ENCODE measurements at regions not wholly inside any gene's neighbourhood (a gene's known extent, or its start where the extent isn't known, plus 50 kb on each side); places are given as distances from the start of the nearest gene placed in this dataset.

DNA sequence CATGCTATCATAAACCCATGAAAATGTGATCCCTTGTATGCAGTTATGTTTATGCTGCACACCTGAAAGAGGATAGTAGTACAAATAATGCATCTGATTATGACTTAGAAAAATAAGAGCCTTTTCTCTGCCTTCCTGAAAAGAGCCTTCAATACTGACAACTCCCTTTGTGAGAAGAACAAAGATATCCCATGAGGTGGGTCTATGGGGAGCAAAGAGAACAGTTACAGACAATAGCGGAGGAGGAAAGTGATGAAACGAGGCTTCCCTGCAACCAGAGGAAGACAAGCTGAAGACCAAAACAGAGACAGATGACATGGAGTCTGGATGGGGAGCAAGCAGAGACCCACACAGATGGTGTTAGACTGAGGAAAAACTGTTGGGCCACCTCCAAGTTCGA lies 598.3 kb upstream of the PLXNA2 start:
- DNase-seq (ENCODE audit: low read depth in 2 of 2), result no peak

DNA sequence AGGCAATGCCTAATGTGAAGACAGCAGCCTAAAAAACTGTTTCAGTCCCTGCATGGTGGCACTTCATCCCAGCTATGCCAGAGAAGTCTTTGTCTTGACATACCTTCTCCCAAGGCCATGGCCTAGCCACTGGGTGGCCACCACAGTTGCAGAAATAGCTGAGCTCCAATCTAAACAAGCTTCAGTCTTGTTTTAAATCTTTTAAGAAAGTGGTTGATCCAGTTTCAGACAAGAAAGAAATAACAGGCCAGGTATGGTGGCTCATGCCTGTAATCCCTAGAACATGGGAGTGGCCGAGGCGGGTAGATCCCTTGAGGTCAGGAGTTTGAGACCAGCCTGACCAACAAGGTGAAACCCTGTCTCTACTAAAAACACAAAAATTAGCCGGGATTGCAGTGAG lies 600.0 kb upstream of the PLXNA2 start:
- DNase-seq (ENCODE audit: low read depth in 2 of 2), result no peak

DNA sequence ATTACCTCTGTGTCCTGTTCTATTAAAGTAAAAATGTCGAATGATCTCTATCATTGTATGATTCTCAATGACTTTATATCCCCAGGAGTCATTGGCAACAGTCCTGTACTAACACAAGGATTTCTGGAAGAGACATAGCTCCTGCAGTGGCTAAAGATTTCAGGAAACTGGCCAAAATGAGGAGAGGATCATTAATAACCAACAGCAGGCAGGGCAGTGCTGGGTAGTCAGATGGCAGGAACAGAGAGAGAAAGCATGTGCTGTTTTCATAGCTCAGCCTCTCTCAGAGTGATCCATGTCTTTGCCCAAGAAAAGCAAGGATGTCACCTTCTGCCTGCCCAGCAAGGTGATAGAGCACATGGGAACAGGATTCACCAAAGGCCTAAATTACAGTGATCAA lies 604.7 kb upstream of the PLXNA2 start:
- no peak for DNase-seq (ENCODE audit: low read depth in 2 of 2)

DNA sequence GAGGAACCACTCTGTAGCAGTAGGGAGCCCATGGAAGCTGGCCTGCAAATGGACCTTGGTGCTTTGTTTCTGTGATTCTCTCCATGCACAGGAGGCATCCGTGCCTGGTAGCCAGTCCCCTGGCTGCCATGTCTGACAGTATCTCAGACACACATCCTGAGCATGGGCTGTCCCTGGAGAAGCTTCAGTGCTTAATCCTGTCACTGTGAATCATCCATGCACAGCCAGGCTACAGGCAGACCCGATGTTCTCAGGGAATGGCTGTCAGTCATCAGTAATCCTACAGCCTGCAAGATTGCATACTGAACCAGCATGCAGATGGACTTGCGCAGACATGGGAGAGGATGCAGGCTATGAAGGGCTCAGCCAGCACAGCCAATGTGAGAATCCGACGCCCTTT lies 606.3 kb upstream of the PLXNA2 start:
- no peak for DNase-seq (ENCODE audit: low read depth in 2 of 2)

DNA sequence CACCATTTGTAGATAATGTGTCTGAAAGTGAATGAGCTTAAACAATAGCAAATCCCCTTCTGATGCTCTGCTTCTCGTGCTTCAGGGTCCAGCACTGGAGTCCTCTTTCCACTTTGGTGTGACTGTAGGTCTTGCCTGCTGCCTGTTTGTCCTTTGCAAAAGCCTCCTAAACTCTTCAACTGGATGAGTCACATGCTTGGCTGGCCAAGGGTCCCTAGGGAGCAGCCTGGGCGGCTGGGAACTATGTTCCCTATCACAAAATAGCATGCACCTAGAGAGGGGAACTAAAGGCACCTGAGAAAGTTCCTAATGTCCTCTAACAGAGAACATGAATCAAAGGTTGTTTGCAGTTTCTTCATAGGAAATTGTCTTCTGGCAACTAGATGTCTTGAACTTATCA lies 607.2 kb upstream of the PLXNA2 start:
- DNase-seq (ENCODE audit: low read depth in 2 of 2), result no peak

DNA sequence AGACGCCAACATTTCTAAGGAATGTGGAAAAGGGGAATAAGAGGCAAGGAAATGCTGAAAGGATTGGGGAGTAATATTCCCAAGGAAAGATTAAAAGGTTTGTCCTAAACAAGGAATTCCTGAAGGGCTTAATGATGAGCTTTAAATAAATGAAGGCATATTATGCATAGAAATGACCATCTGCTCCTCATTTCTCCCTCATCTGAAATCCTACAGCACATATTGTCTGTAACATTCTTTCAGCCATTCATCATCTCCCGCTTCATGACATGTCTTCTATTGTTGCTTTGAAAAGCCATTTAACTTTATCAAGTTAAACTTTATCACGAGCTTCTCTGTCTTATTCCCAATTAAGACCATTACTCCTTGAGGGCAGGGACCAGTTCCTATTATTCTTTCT lies 608.7 kb upstream of the PLXNA2 start:
- no peak for DNase-seq (ENCODE audit: low read depth in 2 of 2)

DNA sequence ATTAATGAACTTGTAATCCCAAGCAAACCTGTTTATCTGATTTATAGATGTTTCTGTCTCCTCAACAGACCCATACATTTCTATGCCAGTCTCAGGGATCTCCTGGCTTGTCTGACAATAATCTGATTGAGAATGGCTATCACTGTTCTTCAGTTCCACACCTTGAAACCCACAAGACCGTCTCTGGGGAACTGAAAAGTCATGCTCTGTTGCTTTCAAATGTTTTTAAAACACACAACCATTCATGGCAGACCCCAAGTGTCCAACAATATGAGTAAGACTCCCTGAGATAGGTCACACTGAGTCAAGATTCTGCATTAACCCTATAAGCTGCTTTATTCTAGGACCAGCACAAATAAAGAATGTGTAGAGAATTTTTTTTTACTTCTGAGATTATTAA lies 611.2 kb upstream of the PLXNA2 start:
- DNase-seq (ENCODE audit: low read depth in 2 of 2), result no peak

DNA sequence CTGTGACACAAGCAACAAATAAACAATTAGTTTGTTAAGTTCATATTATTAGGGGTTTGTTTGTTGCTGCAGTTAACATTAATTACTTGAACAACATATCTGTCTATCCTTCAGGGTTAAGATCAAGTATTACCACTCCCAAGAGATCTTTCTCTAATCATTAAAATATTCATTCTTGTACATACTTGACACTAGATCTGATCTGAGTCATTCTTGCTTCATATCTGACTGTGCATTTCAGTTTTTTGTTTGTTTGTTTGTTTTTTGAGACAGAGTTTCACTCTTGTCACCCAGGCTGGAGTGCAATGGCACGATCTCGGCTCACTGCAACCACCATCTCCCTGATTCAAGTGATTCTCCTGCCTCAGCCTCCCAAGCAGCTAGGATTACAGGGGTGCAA lies 613.3 kb upstream of the PLXNA2 start:
- DNase-seq (ENCODE audit: low read depth in 2 of 2), result no peak

DNA sequence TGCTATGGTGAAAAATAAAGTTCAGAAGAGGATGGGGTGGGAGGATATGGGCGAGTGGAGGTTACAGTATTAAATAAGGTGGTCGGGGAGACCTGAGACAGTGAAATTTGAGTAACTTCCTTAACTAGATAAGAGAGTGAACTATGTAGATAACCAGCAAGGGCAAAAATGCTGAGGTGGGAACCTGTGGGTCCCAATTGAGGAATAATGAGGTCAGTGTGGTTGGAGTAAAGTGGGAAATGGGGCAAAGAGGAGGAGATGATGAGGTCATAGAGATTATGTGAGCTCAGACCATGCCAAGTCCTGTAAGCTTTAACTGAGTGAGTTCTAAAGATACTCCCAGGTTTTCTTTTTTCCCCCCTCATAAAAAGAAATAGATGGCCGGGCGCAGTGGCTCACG lies 614.6 kb upstream of the PLXNA2 start:
- no peak for DNase-seq (ENCODE audit: low read depth in 2 of 2)

DNA sequence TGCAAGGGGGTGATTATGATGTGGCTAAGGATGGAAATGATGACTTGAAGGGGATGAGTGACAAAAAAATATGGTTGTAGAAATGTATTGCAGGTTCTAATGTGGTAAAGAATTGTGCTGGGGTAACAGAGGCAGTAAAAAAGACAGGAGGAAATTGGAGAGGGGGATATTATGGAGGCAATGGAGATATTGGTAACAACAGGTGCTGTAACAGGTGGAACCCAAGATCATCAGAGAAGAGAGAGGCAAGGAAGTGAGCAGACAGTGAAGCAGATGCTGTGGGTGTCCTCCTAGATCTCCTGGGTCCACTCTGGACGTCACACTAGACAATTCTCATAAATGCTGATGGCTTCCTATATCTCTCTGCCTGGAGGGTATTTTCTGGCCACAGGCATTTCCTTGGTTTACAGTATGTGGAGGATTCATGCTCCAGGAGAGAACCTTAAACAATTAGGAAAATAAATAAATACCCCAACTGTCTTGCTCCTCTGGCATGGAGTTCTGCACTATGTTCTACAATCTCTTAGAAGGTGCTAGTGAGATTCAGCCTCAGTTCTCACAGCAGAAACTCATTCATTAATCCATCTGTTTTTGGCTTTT lies 620.3 kb upstream of the PLXNA2 start:
- DNase-seq (ENCODE audit: low read depth in 2 of 2), result no peak

DNA sequence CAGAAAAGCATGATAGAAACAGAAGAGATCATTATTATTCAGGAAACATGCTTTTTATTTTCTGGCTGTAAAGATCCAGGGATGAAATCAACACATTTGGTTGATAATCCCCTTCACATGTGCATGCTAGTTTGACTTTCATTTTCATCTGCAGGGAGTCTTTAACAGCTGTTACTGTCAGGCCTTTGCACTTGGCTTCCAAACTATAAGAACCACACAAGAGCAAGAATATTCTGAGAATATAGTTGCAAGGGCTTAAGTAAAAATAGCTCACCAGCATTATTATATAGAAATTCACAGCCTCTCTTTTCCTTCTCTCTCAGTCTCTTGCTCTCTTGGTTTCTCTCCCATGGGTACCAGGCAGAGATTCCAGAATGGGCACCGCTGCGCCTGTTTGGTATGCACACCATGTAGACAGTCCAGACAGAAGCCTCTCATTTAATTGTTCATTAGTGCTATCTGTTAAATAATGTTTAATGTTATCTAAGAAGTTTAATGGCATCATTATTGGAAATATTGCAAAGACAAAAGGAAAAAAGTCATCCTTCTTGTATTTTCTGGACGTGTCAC lies 622.3 kb upstream of the PLXNA2 start:
- DNase-seq (ENCODE audit: low read depth in 2 of 2), result no peak

DNA sequence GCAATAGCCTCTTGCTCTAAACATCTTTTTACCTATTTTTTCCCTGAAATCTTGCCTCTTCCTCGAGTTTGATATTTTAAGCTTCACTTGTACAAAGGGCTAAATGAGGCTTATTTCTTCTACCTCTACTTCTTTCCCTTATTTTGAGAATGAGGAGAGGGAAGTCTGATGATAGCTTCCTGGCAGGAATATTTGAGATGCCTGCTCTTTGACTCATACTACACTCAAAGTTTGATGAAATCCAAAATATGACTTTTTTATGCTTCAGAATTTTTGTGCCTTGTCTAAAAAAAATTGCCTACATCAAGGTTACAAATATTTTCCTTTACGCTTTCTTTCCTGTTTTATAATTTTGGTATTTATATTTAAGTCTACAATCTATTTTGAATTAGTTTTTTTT lies 624.4 kb upstream of the PLXNA2 start:
- no peak for DNase-seq (ENCODE audit: low read depth in 2 of 2)

DNA sequence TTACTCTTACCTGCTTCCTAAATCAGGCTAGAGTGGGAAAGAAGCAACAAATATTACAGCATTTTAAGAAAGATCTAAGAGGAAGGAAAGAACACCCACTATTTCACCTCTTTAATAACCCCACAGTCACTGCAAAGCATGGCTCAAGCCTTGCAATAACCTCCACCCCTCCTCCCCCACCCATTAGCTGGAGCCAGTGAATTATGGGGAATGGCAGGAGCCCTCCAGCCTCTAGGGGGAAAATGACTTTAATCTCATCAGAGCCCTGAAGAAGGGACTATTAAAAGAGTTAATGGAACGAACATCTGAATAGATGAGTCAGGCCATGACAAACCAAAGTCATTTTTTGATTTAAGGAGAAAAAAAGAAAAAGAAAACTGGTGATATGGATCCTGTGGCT lies 630.7 kb upstream of the PLXNA2 start:
- DNase-seq (ENCODE audit: low read depth in 2 of 2), result no peak

DNA sequence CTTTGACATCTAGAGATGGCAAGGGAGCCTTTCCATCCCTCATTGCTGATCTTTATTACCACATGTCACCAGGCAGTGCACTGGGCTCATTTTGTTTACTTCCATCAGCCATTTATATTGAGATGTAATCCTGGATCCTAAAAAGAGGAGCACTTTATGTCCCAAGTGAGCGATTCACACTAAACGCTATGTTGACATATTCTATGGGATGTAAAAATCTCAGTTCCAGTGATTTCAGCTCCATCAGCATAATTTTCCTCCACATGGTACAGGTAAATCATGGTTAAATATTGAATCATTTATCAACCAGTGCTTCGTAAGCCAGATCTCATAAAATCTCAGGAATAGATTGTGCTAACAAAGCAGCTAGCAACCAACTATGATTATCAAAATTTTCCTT lies 634.8 kb upstream of the PLXNA2 start:
- DNase-seq (ENCODE audit: low read depth in 2 of 2), result no peak

DNA sequence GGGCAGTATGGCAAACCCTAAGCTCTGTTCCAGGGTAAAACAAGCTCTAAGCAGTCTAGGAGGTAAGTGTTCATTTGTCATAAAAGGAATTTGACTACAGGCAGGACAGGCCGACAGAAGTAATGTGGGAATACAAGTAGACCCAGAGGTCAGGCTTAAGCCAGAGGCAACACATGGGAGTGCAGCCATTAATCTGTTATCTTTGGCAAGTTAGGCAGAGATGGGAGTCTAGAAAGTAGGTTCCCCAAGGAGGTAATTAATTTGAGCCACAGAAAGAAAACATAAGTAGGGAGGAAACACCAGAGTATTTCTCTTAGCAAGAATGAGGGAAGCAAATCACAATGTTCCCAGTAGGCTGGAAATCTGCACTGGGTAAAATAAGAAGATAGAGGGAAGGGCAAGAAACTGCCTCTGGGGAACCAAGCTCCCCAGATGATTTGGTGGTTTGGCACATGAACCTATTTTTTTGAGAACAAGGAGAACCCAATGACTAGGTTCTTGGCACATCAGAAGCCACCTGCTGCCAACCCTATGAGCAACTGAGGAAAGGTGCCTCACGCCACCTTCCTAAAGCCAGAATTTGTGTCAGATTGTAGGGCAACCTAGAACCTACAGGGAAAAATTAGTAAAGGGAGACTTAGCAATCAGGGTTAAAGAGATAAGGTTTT lies 636.4 kb upstream of the PLXNA2 start:
- no peak for DNase-seq (ENCODE audit: low read depth in 2 of 2)

DNA sequence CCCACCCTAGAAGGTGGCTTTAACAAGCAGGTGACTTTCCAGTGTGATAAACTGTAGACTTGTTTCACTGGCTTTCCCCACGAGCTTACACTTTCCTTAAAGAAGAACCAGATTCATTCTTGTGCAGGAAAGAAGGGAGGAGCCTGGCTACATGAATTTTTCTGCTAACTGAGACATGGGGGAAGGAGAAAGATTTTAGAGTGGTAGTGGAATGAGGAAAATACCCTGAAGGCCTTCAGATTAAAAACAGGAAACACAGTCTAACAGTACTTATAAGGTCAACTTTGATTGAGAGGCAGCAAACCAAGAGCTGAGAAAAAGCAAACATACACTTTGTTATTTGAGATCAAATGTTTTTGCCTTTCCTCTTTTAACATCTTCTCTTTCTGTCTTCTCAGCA lies 640.9 kb upstream of the PLXNA2 start:
- DNase-seq (ENCODE audit: low read depth in 2 of 2), result no peak

DNA sequence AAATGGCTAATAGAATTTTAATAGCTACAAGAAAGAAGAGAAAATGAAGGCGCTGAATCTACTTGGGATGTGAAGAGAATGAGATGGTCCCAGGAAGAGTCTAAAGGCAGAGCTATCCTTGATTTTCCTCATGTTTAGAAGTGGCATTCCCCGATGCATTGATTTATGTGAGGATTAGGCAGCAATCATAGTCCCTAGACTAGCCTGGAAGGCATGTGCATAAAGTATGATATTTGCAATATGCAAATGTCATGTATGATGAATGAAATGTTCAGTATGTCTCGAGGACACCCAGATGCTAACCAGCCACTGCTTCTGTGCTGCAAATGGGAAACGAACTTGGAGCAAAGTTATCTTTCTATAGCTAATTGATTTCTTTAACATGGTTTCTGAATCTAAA lies 641.5 kb upstream of the PLXNA2 start:
- no peak for DNase-seq (ENCODE audit: low read depth in 2 of 2)

DNA sequence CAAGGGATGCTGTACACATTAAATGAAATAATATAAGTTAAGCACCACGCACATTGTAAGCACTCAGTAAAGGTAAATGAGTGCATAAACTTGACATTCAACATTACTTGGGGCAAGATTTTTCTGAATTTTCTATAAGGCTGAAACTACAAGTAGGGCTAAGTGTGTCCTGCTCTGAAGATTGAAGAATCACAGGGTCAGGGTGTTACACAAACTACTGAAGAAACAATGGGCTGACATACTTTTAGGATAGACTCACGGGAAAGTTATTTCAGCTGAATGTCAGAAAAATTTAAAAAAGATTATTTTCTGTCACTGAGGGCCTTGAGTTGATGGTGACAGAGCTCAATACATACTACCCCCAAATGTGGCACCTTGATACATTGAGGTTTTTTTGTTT lies 644.2 kb upstream of the PLXNA2 start:
- DNase-seq (ENCODE audit: low read depth in 2 of 2), result no peak

DNA sequence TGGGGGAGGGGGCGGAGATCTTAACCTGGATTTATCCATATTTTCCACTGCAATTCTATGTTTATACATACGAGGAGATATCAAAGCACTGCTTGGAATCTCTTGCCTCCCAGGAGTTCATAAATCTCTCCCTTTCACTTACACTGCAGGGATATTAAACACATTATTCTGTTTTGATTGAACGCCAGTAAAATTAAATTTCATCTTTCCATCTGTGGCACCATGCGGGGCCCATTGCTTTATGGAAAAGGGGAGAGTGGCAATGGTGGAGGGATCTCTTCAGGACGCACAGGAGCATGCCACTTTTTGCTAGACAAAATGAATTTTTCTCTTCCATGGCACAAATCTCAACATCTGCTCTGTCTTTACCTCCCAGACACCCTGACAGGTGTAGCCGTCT lies 648.0 kb upstream of the PLXNA2 start:
- DNase-seq (ENCODE audit: low read depth in 2 of 2), result no peak

DNA sequence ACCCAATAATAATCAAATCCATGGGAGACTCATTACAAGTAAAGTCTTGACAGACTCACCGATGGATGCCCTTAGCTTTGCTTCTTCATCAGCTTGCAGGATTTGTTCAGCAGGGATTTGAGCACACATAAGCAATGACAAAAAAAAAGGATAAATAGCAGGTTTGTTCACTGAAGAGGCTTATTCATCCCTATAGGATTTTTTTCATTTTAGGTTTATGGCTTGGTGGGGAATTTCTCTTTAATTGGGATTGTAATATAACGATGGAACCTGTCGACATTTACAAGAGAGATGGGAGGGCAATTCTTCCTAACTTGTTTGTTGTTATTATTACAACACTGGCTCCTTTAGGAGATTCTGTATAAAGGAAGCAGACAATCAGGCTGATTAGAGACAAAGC lies 649.1 kb upstream of the PLXNA2 start:
- DNase-seq (ENCODE audit: low read depth in 2 of 2), result no peak

DNA sequence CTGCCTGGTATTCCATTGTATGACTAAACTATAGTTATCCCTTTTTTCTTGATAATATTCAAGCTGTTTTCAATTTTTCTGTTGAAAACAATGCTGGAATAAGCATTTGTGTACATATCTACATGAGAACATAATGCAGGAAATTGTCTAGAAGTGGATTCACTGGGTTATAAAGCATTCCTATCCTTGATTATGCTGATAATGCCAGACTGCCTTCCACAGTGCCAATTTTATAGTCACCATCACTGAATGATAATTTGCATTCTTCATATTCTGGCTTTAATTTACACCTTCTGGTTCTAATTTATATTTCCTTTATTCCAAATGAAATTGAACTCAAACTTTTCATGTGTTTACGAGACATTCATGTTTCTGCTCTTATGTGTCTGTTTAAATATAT lies 651.0 kb upstream of the PLXNA2 start:
- no peak for DNase-seq (ENCODE audit: low read depth in 2 of 2)

DNA sequence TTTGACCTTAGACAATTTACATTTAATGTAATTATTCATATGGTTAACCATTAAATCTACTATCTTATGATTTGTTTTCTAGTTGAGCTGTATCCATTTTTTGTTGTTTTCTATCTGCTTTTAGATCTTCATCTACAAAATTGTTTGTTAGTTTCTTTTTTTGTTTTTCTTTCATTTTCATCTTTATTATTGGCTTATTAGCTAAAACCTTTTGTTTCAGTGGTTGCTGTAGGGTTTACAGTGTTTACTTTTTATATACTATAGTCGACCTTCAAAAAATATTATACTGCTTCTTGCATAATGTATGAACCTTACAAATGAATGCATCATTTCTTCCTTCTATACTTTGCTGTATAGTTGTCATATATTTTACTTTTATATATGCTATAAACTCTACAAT lies 651.6 kb upstream of the PLXNA2 start:
- no peak for DNase-seq (ENCODE audit: low read depth in 2 of 2)

DNA sequence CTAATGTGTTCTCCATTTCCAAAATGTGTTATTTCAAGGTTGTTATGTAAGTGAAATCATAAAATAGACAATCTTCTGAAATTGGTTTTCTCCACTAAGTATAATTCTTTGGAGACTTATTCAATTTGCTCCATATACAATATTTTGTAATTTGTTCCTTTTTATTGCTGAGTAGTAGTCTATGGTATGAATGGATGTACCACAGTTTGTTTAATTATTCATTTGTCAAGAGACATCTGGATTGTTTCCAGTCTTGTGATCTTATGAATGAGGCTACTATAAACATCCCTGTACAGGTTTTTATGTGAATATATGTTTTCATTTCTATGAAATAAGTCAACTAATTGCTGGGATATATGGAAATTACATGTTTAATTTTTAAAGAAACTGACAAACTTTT lies 652.6 kb upstream of the PLXNA2 start:
- DNase-seq (ENCODE audit: low read depth in 2 of 2), result no peak

DNA sequence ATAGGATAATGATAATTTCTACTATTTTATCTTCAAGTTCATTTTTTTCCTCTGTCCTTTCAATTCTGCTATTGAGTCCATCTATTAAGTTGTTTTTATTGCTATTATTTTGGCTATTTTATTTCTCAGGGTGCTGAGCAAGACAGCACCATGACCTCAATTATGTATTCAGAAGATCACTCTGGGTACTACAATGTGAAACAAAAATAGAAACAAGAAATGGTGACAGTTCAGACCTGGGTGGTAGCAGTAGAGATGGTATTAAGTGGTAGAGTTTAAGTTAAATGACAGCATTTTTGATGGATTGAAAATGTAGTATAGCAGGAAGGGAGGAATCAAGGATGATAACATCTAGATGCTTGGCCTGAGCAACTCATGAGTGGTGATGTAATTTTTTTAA lies 655.3 kb upstream of the PLXNA2 start:
- DNase-seq (ENCODE audit: low read depth in 2 of 2), result no peak
